Smooth muscle cell (in vitro differentiated cells): ENCODE measurements at regions not wholly inside any gene's neighbourhood (a gene's known extent, or its start where the extent isn't known, plus 50 kb on each side); places are given as distances from the start of the nearest gene placed in this dataset.
A peak's percentile ranks its signal among the peaks of the same experiment; 100 is the strongest.

Experiments used
- DNase-seq: peaks from one replicate; lab custom pipeline; 2025; ENCODE audit not compliant: unreplicated experiment; lab: John Stamatoyannopoulos, UW
- H2AFZ ChIP-seq: fragments of 200-600 bp; sonication (generic); 2 replicates; pipeline ENCODE4 v1.6.0; 2016; ENCODE audit warnings: antibody characterized with exemption, low read depth, mild to moderate bottlenecking
- H3F3A ChIP-seq: fragments of 200-600 bp; sonication (generic); 2 replicates; pipeline ENCODE4 v1.6.0; 2017; ENCODE audit warnings: antibody characterized with exemption, low read depth
- H3K27ac ChIP-seq: fragments of 200-600 bp; sonication (generic); 2 replicates; pipeline ENCODE4 v1.5.1; 2016; ENCODE audit warnings: low read depth, mild to moderate bottlenecking
- H3K27me3 ChIP-seq: fragments of 200-600 bp; sonication (generic); 2 replicates; pipeline ENCODE4 v1.6.1; 2016; ENCODE audit warnings: low read depth, mild to moderate bottlenecking
- H3K36me3 ChIP-seq: fragments of 200-600 bp; sonication (generic); 2 replicates; pipeline ENCODE4 v1.5.1; 2016; ENCODE audit warnings: low read depth
- H3K4me1 ChIP-seq: fragments of 200-600 bp; sonication (generic); 2 replicates; pipeline ENCODE4 v1.5.1; 2016; ENCODE audit warnings: low read depth
- H3K4me2 ChIP-seq: fragments of 200-600 bp; sonication (generic); 2 replicates; pipeline ENCODE4 v1.6.0; 2016; ENCODE audit warnings: mild to moderate bottlenecking
- H3K4me3 ChIP-seq: fragments of 200-600 bp; sonication (generic); 2 replicates; pipeline ENCODE4 v1.5.1; 2016; ENCODE audit warnings: mild to moderate bottlenecking
- H3K79me2 ChIP-seq: fragments of 200-600 bp; sonication (generic); 2 replicates; pipeline ENCODE4 v1.6.0; 2016; ENCODE audit warnings: low read depth, mild to moderate bottlenecking
- H3K9ac ChIP-seq: fragments of 200-600 bp; sonication (generic); 2 replicates; pipeline ENCODE4 v1.6.0; 2016; ENCODE audit warnings: low read depth
- H3K9me3 ChIP-seq: fragments of 200-600 bp; sonication (generic); replicated peaks from 2 replicates; pipeline ENCODE4 v1.5.1; 2016; ENCODE audit warnings: low read depth
- H4K20me1 ChIP-seq: fragments of 200-600 bp; sonication (generic); 2 replicates; pipeline ENCODE4 v1.6.0; 2016; ENCODE audit warnings: low read depth
- whole genome bisulfite sequencing: methylation state at CpG from one replicate; pipeline ENCODE4 v1.1.7; 2016; ENCODE audit warnings: low lambda C conversion rate; 5-methylcytosine and 5-hydroxymethylcytosine counted together
- TF ChIP-seq, protein P1 (sequence below): fragments of 200-600 bp; sonication (generic); IDR thresholded peaks from 2 replicates; pipeline ENCODE4 v1.5.1; 2017; ENCODE audit warnings: borderline replicate concordance, mild to moderate bottlenecking, antibody characterized with exemption; ENCODE audit not compliant: insufficient read depth, poor library complexity, severe bottlenecking

DNA sequence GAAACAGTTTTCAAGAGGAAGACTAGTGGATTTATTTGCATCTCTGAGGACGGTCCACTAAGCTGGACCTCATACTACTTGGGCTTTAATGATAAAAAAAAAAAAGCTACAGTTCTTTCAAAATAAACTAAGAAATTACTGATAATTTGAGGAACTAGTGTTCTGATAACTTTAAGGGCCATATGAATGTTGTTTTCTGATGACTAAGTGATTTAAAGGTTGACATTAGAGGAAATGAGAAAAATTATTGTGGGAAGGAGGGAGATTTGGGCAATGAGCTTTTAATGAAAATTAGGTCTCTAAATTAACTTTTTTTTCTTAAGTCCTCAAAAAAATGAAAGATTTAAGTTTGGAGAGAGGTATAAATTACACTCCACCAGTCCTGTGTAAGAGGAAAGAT lies 60.8 kb upstream of the IL2 start:
- Histone ChIP-seq H3K36me3 (no peaks in the 10 kb centered on the region), H3K4me2 (no peak overlapping the region), H3K4me3 (no peak overlapping the region), H3K79me2 (no peaks in the 10 kb centered on the region), H4K20me1 (no peaks in the 10 kb centered on the region), H3K27me3 (no peaks in the 10 kb centered on the region), H3K9me3 (no peaks in the 10 kb centered on the region), H3F3A (no peaks in the 10 kb centered on the region), H3K27ac (no peak overlapping the region), H3K4me1 (no peaks in the 10 kb centered on the region), H2AFZ (no peak overlapping the region), H3K9ac (no peak overlapping the region)
- 94% methylated on average over 1 of the region's 1 CpG for WGBS
- DNase-seq, result no peak
- TF ChIP-seq, protein P1, sequence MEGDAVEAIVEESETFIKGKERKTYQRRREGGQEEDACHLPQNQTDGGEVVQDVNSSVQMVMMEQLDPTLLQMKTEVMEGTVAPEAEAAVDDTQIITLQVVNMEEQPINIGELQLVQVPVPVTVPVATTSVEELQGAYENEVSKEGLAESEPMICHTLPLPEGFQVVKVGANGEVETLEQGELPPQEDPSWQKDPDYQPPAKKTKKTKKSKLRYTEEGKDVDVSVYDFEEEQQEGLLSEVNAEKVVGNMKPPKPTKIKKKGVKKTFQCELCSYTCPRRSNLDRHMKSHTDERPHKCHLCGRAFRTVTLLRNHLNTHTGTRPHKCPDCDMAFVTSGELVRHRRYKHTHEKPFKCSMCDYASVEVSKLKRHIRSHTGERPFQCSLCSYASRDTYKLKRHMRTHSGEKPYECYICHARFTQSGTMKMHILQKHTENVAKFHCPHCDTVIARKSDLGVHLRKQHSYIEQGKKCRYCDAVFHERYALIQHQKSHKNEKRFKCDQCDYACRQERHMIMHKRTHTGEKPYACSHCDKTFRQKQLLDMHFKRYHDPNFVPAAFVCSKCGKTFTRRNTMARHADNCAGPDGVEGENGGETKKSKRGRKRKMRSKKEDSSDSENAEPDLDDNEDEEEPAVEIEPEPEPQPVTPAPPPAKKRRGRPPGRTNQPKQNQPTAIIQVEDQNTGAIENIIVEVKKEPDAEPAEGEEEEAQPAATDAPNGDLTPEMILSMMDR, result no peak

- Histone ChIP-seq H3K9ac (no peak overlapping the region), H3K4me2 (no peak overlapping the region), H4K20me1 (no peaks in the 10 kb centered on the region), H3K27me3 (no peaks in the 10 kb centered on the region), H3F3A (no peaks in the 10 kb centered on the region), H3K79me2 (no peaks in the 10 kb centered on the region), H3K9me3 (no peaks in the 10 kb centered on the region), H3K4me3 (no peak overlapping the region), H3K4me1 (no peaks in the 10 kb centered on the region), H2AFZ (no peak overlapping the region), H3K36me3 (no peaks in the 10 kb centered on the region), H3K27ac (no peak overlapping the region)
- no peak for DNase-seq
- TF ChIP-seq, protein P1, result no peak
- WGBS, result 81% methylated on average over 1 of the region's 1 CpG
These were observed 59.9 kb upstream of the IL2 start for GRCh38 chr4:122516376-122516775.

DNA sequence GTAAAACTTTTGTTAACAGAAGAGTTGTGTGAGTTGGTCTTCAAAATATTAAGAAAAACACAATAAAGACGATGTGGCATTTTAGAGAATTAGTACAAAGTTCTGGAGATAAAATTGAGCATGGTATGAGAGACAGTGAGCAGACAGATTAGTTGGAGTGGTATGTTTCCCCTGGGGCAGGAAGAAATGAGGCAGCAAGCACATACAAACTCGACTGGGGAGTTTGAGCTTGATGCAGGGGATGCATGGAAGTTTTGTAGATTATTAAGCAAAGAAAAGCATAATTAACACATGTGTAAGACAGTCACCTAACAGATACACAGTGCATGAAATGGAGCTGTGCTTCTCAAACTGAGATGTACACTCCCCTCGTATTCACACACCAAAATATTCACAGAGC lies 58.1 kb upstream of the IL2 start:
- TF ChIP-seq, protein P1, result no peak
- no peaks in the 10 kb centered on the region for H3K36me3 ChIP-seq

DNA sequence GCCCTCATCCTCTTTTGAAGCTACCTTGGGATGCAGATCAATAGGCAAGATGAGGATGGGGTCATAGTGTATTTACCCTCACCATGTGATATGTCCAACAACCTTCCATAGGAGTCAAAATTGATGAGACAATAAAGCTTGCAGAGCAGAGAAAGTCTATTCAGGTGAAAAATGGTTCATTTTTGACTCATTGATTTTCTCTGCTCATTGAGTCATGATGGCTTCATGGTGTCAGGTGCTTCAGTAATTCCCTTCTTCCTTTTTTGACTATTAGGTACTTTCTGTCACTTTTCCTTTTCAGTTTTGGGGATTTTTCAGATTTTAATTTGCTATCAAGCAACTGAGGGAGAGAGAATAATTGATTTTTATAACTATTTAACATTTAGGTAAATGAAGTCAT lies 55.9 kb upstream of the IL2 start:
- TF ChIP-seq, protein P1, result no peak
- no peak overlapping the region for H3K4me2 ChIP-seq
- H3K4me3 ChIP-seq, result no peak overlapping the region
- no peaks in the 10 kb centered on the region for H4K20me1 ChIP-seq
- no peaks in the 10 kb centered on the region for H3K4me1 ChIP-seq
- H3K9me3 ChIP-seq, result no peaks in the 10 kb centered on the region
- H2AFZ ChIP-seq, result no peak overlapping the region
- H3K79me2 ChIP-seq, result no peaks in the 10 kb centered on the region
- no peak overlapping the region for H3K9ac ChIP-seq
- H3K27ac ChIP-seq, result no peak overlapping the region
- DNase-seq, result no peak
- no peaks in the 10 kb centered on the region for H3K27me3 ChIP-seq
- H3K36me3 ChIP-seq, result no peaks in the 10 kb centered on the region
- H3F3A ChIP-seq, result no peaks in the 10 kb centered on the region

More for the DNA sequence above, 58.1 kb upstream of the IL2 start:
- Histone ChIP-seq H3K9ac (no peak overlapping the region), H3K4me2 (no peak overlapping the region), H2AFZ (peak overlapping the region; percentile 45), H3K4me3 (no peak overlapping the region), H3K79me2 (no peaks in the 10 kb centered on the region), H3K27me3 (no peaks in the 10 kb centered on the region), H4K20me1 (no peaks in the 10 kb centered on the region), H3K27ac (no peak overlapping the region), H3F3A (no peaks in the 10 kb centered on the region), H3K9me3 (no peaks in the 10 kb centered on the region), H3K4me1 (no peaks in the 10 kb centered on the region)
- WGBS, result 49% methylated on average over 3 of the region's 3 CpGs
- no peak for DNase-seq
